D341Med (cell line): ENCODE measurements at regions not wholly inside any gene's neighbourhood (a gene's known extent, or its start where the extent isn't known, plus 50 kb on each side); places are given as distances from the start of the nearest gene placed in this dataset.

Experiments used
- DNase-seq: peaks from one replicate; pipeline ENCODE4 v3.0.0; 2012; ENCODE audit warnings: low spot score

- DNase-seq, result no peak
These were observed 75.8 kb downstream of the DAD1 start for GRCh38 chr14:22513066-22513812.

GRCh38 chr14:22512106-22512814, 76.8 kb downstream of the DAD1 start:
- DNase-seq, result no peak

DNA sequence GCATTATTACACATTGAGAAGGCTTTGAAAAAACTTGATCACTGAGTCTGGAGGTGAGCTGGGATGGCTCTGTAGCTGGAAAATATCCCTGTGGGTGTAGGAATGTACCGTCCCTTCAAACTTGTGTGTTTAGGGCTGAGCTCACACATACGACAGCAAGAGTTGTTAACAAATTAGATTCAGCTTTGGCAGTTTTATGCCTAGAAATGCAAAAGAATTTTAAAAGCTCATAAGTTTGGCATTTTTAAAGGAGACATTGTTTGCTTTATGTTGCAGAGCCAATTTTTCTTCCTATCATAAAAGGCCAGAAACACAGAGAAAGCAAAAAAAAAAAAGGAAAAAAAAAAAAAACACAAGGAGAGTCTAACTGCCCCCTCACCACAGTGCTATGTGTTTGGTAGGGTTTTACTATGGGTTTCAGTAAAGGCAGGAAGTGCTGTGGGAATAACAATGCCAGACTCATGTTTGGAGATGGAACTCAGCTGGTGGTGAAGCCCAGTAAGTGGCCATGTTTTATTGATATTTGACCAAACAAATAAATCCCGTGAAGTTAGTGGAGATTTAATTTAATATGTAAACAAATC, 78.4 kb downstream of the DAD1 start:
- no peak for DNase-seq

DNA sequence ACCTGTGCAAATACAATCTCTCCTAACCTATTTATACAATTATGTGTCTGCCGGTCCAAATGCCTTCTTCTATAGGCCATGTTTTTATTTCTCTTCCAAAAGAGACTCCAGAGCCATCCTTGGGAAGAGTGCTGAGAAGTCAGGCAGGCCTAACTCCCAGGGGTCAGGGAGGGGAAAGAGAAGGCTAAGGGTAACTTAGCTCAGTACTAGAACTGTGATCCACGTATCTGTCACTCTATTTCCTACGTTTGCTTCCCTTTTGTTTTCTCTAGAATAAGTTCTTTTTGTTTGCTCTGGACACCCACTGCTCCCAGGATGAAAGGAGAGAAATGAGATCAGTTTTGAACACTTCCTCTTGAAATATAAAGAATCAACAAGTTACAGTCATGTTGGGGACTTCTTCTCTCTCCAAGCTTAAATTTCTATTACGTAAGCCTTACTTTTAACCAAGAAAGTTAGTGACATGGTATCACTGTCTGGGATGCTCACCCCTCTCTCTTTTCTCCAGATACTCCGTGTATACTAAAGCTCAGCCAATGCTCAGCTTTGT, 79.2 kb downstream of the DAD1 start:
- no peak for DNase-seq

DNA sequence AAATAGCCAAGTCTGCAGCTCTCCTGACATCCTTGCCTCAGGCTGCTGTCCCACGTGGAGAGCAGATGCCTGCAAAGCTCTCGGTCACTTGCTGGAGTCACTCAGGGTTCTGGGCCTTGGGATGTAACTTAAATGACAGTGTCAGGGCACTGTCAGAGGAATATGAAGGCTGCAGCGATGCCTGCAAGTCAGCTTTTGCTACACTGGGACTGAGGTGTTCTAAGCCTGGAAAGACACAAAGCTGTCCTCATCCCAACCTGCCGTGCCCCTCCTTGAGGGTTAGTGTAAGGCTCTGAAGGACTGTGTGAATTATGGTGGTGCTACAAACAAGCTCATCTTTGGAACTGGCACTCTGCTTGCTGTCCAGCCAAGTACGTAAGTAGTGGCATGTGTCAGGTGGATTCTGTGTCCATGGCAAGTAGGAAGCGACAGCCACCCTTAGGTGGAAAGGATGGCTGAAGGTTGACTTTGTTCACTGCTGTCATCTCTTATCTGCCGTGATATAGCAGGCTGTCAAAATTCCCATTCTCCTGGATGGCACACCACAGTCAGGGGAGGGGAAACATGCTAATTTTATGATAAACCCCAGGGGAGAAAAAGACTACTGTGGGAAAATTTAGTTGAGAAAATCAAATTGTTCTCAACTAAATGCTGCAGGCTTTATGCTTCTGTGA, 79.9 kb downstream of the DAD1 start:
- no peak for DNase-seq

- no peak for DNase-seq
These were observed 80.4 kb downstream of the DAD1 start for GRCh38 chr14:22508662-22509035.

DNA sequence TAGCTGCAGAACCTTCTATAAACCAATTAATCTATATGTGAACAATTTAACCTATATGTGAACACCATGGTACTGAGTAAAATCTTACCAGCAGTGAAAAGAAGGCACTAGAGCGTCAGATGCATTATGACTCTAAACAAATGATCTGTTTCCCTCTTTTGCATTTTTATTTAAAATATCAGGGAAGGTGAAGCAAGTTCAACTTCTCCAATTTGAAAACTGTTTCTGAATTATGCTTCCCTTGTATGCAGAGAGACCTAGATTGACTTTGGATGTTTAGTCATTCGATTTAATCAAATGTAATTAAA, 80.9 kb downstream of the DAD1 start:
- no peak for DNase-seq

GRCh38 chr14:22506778-22507351, 82.2 kb downstream of the DAD1 start:
- no peak for DNase-seq

- no peak for DNase-seq
These were observed 82.7 kb downstream of the DAD1 start for GRCh38 chr14:22506378-22506710.

- DNase-seq, result no peak
These were observed 83.2 kb downstream of the DAD1 start for GRCh38 chr14:22505697-22506377.

- DNase-seq, result no peak
These were observed 83.7 kb downstream of the DAD1 start for GRCh38 chr14:22505309-22505696.

DNA sequence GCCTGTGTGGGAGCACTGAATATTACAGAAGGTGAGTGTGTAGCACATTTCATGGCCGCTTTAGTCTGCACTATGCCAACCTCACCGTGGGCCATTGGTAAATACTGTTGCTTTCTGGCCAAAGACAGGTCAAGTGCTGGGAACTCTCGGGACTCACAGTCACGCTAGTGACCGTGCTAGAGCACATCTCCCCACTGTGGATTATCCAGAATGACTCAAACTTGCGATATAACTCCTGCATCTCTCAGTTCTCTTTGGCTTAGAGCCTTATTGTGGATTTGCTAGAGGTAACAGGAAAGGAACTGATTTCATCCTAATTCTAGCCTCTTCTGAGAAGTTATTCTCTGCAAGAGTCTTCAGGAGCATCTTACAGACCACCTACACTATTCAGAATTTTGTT, 86.5 kb downstream of the DAD1 start:
- no peak for DNase-seq

DNA sequence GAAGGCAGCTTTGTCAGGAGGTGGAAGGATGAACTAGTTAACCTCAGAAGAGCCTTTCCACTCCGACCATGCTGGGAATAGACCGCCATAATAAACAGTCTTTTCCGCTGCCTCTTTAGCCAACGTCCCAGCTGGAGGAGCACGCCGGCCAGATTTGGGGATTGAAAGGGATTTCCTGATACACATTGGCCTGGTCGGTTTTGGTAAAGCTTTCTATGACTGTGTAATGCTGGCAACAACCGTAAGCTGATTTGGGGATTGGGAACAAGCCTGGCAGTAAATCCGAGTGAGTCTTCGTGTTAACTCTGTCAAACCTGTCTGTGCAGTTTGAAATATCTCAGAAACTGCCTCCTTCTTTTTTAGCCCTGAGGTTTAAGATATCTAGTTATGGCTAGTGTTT, 87.0 kb downstream of the DAD1 start:
- peak; percentile 78 for DNase-seq

DNA sequence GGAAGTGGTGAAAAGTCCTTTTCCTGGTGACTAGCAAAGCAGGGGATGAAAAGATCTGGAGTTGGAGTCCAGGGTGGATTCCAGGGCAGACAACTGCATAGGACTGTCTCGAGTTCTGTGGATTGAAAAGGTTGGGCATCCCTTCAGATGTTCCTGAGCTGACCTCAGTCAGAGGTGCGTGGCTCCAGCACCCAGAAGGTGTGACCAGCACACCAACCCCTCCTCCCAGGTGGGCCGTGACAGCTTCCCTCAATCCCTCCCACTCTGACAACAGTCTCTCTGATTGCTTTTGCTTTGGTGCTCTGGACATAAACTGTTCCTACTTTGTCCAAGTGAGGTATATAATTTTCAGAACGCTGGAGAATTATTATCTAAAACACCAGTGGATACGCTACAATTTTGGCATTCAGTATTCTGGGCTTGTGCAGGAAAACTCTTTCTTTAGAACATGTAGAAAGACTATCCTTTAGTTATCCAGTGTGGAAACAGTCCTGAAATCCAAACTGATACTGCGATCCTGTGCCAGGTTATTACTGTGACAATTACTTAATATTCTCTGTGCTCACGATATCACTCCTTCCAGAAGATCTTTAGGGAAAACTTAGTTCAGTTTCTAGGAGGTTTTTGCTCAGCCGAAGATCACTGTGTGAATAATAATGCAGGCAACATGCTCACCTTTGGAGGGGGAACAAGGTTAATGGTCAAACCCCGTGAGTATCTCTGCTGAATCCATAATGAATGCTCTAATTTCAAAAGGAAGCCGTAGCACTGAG, 87.9 kb downstream of the DAD1 start:
- no peak for DNase-seq

DNA sequence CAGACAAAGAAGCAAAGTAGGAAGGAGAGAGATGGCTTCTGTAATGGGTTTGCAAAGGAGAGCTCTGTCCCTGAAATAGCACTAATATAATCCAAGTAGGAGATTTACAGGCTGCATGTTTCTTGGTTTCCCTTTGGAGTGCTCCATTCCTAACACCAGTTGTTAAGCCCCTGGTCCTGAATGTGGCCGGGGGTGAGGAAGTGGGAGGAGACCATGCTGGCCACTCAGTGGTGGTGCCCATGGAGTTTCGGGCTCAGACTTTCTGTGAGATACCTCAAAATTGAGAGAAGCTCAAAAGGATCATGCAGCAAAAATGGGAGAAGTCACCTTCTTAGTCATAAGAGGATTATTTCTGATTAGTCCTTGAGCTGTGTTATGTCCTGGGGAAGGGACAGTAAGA, 88.5 kb downstream of the DAD1 start:
- no peak for DNase-seq

DNA sequence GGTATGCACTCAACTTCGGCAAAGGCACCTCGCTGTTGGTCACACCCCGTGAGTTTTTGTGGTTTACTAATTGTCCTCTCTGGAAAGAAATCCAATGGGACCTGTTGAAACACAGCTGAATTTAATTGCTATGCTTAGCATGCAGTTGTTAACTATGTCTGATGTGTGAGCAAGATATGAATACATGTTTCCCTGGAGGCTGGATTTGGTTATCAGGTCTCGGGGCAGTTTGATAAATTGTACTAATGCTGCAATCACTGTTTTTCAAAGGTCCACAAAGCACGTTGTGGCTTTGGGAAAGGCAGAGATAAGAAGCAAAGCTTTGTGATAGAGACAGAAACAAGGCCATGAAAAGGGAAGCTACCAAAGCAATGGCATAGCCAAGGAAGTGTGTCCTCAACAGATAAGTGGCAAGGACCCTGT, 91.3 kb downstream of the DAD1 start:
- no peak for DNase-seq

DNA sequence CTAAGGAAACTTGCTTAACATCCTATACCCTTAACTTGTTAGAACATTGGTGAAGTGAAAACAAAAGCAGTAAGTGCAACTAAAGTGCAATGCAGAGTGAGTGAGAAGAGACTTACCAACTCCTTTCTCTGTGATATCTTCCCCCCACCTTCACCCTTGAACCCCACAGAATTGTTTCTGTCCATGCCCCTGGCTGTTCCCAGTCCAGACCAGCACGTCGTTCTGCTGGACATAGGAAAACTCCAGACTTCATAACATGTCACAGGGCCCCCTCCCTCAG, 91.9 kb downstream of the DAD1 start:
- DNase-seq, result no peak

DNA sequence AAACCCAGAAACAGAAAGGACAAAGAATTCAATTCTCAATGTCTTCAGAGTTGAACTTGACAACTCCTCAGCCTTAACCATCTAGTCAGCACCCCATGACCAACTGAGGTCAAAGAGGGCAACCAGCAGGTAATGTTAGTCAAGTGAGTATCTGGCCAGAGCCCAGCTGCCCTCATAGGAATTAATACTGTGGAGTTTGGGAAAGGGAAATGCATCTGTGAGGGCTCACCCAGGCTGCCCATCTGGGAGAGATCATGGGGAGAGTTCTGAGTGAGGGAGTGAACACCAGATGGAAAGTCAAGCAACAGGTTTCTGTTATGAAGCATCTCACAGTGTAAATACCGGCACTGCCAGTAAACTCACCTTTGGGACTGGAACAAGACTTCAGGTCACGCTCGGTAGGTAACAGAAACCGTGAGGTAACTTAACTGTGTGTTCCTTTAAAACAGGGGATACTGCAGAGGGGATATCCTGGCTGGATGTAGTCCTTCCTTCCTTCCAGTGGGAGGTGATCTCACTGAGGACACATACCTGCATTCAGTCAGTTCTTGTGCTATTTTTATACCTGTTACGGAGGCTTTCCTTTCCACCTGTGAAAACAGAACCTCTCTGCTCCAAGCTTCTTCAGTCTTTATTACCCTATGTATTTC, 94.4 kb downstream of the DAD1 start:
- no peak for DNase-seq

GRCh38 chr14:22493753-22494152, 95.3 kb downstream of the DAD1 start:
- DNase-seq, result no peak

DNA sequence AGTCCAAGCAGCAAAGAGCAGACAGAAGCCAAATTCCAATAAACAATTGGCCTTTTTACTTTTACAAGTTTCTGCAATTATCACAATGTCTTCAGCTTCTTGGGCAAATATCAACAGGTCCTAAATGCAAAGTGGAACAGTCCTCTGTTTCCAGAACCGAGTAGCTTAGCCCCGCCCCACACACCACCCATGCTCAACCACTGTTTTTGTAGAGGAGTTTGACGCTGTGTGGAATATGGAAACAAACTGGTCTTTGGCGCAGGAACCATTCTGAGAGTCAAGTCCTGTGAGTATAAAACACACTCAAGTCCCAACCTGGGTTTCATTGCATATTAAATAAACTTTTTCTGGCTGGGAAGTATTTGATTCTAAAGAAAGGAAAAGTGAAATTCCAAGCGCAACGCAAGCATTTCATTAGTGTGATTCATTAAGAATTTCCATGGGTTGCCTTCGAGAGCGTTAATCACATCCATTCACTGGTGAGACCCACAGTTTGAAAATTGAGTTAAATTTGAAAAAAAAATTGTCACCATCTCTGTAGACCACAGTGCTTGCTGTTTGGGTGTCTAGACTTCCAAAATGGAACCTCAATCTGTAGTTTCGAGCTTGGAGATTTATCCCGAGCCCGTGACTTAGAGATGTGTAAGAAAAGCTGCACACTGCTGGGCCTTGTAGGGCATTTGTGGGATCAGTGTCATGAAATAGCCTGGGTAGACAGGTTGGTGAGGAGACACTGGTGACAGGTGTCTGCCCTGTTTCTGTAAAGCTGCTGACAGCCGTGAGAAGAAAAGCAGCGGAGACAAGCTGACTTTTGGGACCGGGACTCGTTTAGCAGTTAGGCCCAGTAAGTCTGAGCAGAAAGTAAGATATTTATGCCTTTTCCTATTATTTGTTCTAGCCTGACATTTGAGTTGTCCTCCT, 96.1 kb downstream of the DAD1 start:
- DNase-seq, result no peak
